GM12878 (cell line): ENCODE measurements at regions not wholly inside any gene's neighbourhood (a gene's known extent, or its start where the extent isn't known, plus 50 kb on each side); places are given as distances from the start of the nearest gene placed in this dataset.

Source experiments
- BACH1 ChIP-seq: fragments of 450-650 bp; IDR thresholded peaks from 2 replicates; pipeline ENCODE4 v1.6.1; 2017; ENCODE audit warnings: mild to moderate bottlenecking, borderline replicate concordance
- BMI1 ChIP-seq: fragments of 450-650 bp; IDR thresholded peaks from 2 replicates; pipeline ENCODE4 v1.6.1; 2016; ENCODE audit warnings: mild to moderate bottlenecking, moderate library complexity, borderline replicate concordance
- CEBPB ChIP-seq, 2 experiments: fragments of 150-350 bp in 1 of 2; IDR thresholded peaks; 2 replicates each; pipeline ENCODE4 v1.6.1; 2012 to 2014; ENCODE audit warnings: low read depth in 2 of 2, low read length in 2 of 2, borderline replicate concordance in 1 of 2, inconsistent platforms in 1 of 2
- CREM ChIP-seq: IDR thresholded peaks from 2 replicates; pipeline ENCODE4 v1.6.1; 2014; ENCODE audit warnings: antibody characterized with exemption, low read depth
- CUX1 ChIP-seq: IDR thresholded peaks from 2 replicates; pipeline ENCODE4 v1.6.1; 2012; ENCODE audit warnings: improper control_type of control experiment, low read depth, low read length; ENCODE audit not compliant: insufficient replicate concordance
- EED ChIP-seq: sonication (generic); IDR thresholded peaks from 2 replicates; pipeline ENCODE4 v1.6.1; 2016; ENCODE audit warnings: antibody characterized with exemption, low read depth
- HSF1 ChIP-seq: fragments of 150-350 bp; IDR thresholded peaks from 2 replicates; pipeline ENCODE4 v1.6.1; 2014; ENCODE audit warnings: mild to moderate bottlenecking, low read depth, low read length
- NRF1 ChIP-seq: conservative IDR thresholded peaks from 2 replicates; pipeline ENCODE4 v1.6.1; 2011; ENCODE audit warnings: mild to moderate bottlenecking, low read depth, low read length, improper control_type of control experiment
- PAX5 ChIP-seq: IDR thresholded peaks from 2 replicates; pipeline ENCODE4 v1.6.1; 2011; ENCODE audit warnings: low read depth, low read length, borderline replicate concordance
- POU2F2 ChIP-seq: IDR thresholded peaks from 3 replicates; pipeline ENCODE4 v1.6.1; 2011; ENCODE audit warnings: low read depth, mild to moderate bottlenecking, low read length, borderline replicate concordance
- SKIL ChIP-seq: fragments of 450-650 bp; IDR thresholded peaks from 2 replicates; pipeline ENCODE4 v1.6.1; 2017; ENCODE audit warnings: mild to moderate bottlenecking, low read depth, inconsistent platforms; ENCODE audit not compliant: poor library complexity, severe bottlenecking
- TBL1XR1 ChIP-seq: IDR thresholded peaks from 2 replicates; pipeline ENCODE4 v1.6.1; 2012; ENCODE audit warnings: low read depth, low read length, improper control_type of control experiment
- ZBTB33 ChIP-seq: fragments of 450-650 bp; IDR thresholded peaks from 2 replicates; pipeline ENCODE4 v1.6.1; 2017; ENCODE audit warnings: mild to moderate bottlenecking
- ZNF207 ChIP-seq: fragments of 450-650 bp; IDR thresholded peaks from 2 replicates; pipeline ENCODE4 v1.6.1; 2014; ENCODE audit warnings: antibody characterized with exemption, mild to moderate bottlenecking, borderline replicate concordance
- ZNF24 ChIP-seq: fragments of 450-650 bp; IDR thresholded peaks from 2 replicates; pipeline ENCODE4 v1.6.1; 2017; ENCODE audit warnings: antibody characterized with exemption, mild to moderate bottlenecking
- TF ChIP-seq, protein P1 (sequence below): fragments of 450-650 bp; IDR thresholded peaks from 2 replicates; pipeline ENCODE4 v1.6.1; 2016; ENCODE audit warnings: mild to moderate bottlenecking

GRCh38 chr1:234970731-234971476 is 157.7 kb downstream of the TOMM20 start (continued):
- TF ChIP-seq, protein P1, sequence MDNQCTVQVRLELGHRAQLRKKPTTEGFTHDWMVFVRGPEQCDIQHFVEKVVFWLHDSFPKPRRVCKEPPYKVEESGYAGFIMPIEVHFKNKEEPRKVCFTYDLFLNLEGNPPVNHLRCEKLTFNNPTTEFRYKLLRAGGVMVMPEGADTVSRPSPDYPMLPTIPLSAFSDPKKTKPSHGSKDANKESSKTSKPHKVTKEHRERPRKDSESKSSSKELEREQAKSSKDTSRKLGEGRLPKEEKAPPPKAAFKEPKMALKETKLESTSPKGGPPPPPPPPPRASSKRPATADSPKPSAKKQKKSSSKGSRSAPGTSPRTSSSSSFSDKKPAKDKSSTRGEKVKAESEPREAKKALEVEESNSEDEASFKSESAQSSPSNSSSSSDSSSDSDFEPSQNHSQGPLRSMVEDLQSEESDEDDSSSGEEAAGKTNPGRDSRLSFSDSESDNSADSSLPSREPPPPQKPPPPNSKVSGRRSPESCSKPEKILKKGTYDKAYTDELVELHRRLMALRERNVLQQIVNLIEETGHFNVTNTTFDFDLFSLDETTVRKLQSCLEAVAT: peak; percentile 16; the same call in 1 of the 2 replicates
- no peak for TF ChIP-seq CEBPB (IDR thresholded peaks at IDR 0.05; ENCODE audit: borderline replicate concordance in 1 of 2, low read depth in 2 of 2, low read length in 2 of 2)
- TF ChIP-seq ZNF24: no peak; the same call in 1 of the 2 replicates
- TF ChIP-seq HSF1: 0 out of 2 replicates have a peak, but pooled peaks have one; percentile 50
- TF ChIP-seq CREM: peak; percentile 21; the same call in 1 of the 2 replicates
- TF ChIP-seq BMI1: no peak
- 0 out of 2 replicates have a peak, but pooled peaks have one; percentile 5 for TF ChIP-seq NRF1
- TF ChIP-seq ZBTB33: 0 out of 2 replicates have a peak, but pooled peaks have one; percentile 14
- TF ChIP-seq ZNF207: no peak
- TF ChIP-seq CUX1: peak; percentile 84
- TF ChIP-seq BACH1: 0 out of 2 replicates have a peak, but pooled peaks have one; percentile 22
- TF ChIP-seq SKIL: peak; percentile 48
- TF ChIP-seq EED: peak; percentile 38; the same call in 1 of the 2 replicates
- TF ChIP-seq TBL1XR1: 0 out of 2 replicates have a peak, but pooled peaks have one; percentile 8
- no peak for TF ChIP-seq POU2F2
- no peak for TF ChIP-seq PAX5
